A673 (cell line): ENCODE measurements at regions not wholly inside any gene's neighbourhood (a gene's known extent, or its start where the extent isn't known, plus 50 kb on each side); places are given as distances from the start of the nearest gene placed in this dataset.

Source experiments
- BruUV-seq: library from RNA; stranded (reverse); fragments of 400-500 nt; replicated peaks from 2 replicates; lab custom pipeline; 2021; lab: Mats Ljungman, UMichigan
- CTCF ChIA-PET: fragments of 300-600 bp; sonication (Branson Sonifier 250); formaldehyde crosslinking; loops from one replicate; lab custom pipeline; 2022; ENCODE audit warnings: antibody characterized with exemption; lab: Charles Lee
- POLR2A ChIA-PET: fragments of 300-600 bp; sonication (Branson Sonifier 250); formaldehyde crosslinking; loops from one replicate; lab custom pipeline; 2022; ENCODE audit warnings: antibody characterized with exemption; ENCODE audit not compliant: low non-redundant PET; lab: Charles Lee
- DNase-seq: peaks from one replicate; pipeline ENCODE4 v3.0.0-alpha.2; 2015; ENCODE audit warnings: low spot score
- H3K27ac ChIP-seq: fragments of 200-600 bp; sonication (generic); 2 replicates; pipeline ENCODE4 v1.5.1; 2016; ENCODE audit warnings: mixed run types, low read depth, mild to moderate bottlenecking, mixed read lengths, antibody characterized with exemption, low read length; ENCODE audit not compliant: poor library complexity, severe bottlenecking
- H3K27me3 ChIP-seq: fragments of 200-600 bp; sonication (generic); replicated peaks from 2 replicates; pipeline ENCODE4 v1.6.1; 2017; ENCODE audit warnings: mixed run types, low read depth, mild to moderate bottlenecking, mixed read lengths, antibody characterized with exemption, low read length; ENCODE audit not compliant: insufficient read depth, poor library complexity
- H3K36me3 ChIP-seq: fragments of 200-600 bp; sonication (generic); 2 replicates; pipeline ENCODE4 v1.6.1; 2016; ENCODE audit warnings: mixed run types, mild to moderate bottlenecking, mixed read lengths, antibody characterized with exemption, low read length; ENCODE audit not compliant: insufficient read depth, poor library complexity, severe bottlenecking
- H3K4me1 ChIP-seq: fragments of 200-600 bp; sonication (generic); 2 replicates; pipeline ENCODE4 v1.6.1; 2017; ENCODE audit warnings: mixed run types, mild to moderate bottlenecking, mixed read lengths, antibody characterized with exemption, low read length; ENCODE audit not compliant: insufficient read depth, poor library complexity, severe bottlenecking
- H3K4me3 ChIP-seq: fragments of 200-600 bp; sonication (generic); 2 replicates; pipeline ENCODE4 v1.5.1; 2016; ENCODE audit warnings: low read depth, mixed run types, mild to moderate bottlenecking, mixed read lengths, low read length; ENCODE audit not compliant: poor library complexity, severe bottlenecking
- H3K9me3 ChIP-seq: fragments of 200-600 bp; sonication (generic); 2 replicates; pipeline ENCODE4 v1.6.1; 2016; ENCODE audit warnings: mixed run types, low read depth, mild to moderate bottlenecking, mixed read lengths, antibody characterized with exemption, low read length; ENCODE audit not compliant: poor library complexity, severe bottlenecking
- EZH2 ChIP-seq: fragments of 200-600 bp; sonication (generic); IDR thresholded peaks from 2 replicates; pipeline ENCODE4 v1.6.1; 2017; ENCODE audit warnings: borderline replicate concordance, low read depth, mild to moderate bottlenecking, mixed read lengths, antibody characterized with exemption, low read length; ENCODE audit not compliant: poor library complexity, severe bottlenecking
- intact Hi-C: fragments of 100-400 bp; cut with micrococcal nuclease; formaldehyde crosslinking; loops from one replicate; pipeline ENCODE4 v1.10.0; 2022; ENCODE audit not compliant: unreplicated experiment
- TF ChIP-seq, protein P1 (sequence below): fragments of 300-800, 200-600 bp; sonication (generic); conservative IDR thresholded peaks from 2 replicates; pipeline ENCODE4 v1.5.1; 2017; ENCODE audit warnings: low read depth, mild to moderate bottlenecking, antibody characterized with exemption, low read length, moderate library complexity, mixed read lengths

DNA sequence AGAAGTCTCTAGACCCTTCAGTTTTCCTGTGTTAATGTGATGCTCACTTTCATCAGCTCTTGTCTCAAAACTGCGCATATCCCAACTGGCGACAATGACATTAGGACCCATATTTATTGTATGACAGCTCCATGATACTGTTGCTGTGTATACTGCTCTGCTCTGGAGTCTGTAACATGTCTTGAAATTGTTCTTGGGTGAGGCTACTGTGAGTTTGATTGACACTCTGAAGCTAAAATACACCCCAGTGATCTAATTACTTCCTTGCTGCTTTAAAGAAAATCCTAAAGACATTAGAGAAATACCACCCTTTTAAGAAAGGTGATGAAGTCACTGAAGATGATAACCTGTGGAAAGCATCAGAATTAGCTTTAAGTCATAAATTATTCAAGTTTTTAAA, 1046.2 kb downstream of the KCNT2 start:
- Histone ChIP-seq H3K36me3 (no peaks in the 10 kb centered on the region), H3K4me3 (no peak overlapping the region), H3K9me3 (no peaks in the 10 kb centered on the region), H3K27ac (no peak overlapping the region), H3K4me1 (no peaks in the 10 kb centered on the region), H3K27me3 (no peaks in the 10 kb centered on the region)
- ChIA-PET CTCF (no interaction called here), POLR2A (no interaction called here)
- no peak for DNase-seq
- no TSS peak for BruUV-seq
- no peak for TF ChIP-seq EZH2
- TF ChIP-seq, protein P1, sequence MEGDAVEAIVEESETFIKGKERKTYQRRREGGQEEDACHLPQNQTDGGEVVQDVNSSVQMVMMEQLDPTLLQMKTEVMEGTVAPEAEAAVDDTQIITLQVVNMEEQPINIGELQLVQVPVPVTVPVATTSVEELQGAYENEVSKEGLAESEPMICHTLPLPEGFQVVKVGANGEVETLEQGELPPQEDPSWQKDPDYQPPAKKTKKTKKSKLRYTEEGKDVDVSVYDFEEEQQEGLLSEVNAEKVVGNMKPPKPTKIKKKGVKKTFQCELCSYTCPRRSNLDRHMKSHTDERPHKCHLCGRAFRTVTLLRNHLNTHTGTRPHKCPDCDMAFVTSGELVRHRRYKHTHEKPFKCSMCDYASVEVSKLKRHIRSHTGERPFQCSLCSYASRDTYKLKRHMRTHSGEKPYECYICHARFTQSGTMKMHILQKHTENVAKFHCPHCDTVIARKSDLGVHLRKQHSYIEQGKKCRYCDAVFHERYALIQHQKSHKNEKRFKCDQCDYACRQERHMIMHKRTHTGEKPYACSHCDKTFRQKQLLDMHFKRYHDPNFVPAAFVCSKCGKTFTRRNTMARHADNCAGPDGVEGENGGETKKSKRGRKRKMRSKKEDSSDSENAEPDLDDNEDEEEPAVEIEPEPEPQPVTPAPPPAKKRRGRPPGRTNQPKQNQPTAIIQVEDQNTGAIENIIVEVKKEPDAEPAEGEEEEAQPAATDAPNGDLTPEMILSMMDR: no peak
- intact Hi-C loops: no loop called here

- Histone ChIP-seq H3K9me3 (no peaks in the 10 kb centered on the region), H3K36me3 (no peaks in the 10 kb centered on the region), H3K4me1 (no peaks in the 10 kb centered on the region), H3K27me3 (peaks cover 12% of the 10 kb centered on the region), H3K4me3 (no peak overlapping the region), H3K27ac (no peak overlapping the region)
- ChIA-PET CTCF (no interaction called here), POLR2A (no interaction called here)
- no peak for DNase-seq
- BruUV-seq: no TSS peak
- no peak for TF ChIP-seq EZH2
- TF ChIP-seq, protein P1: no peak
- intact Hi-C loops: no loop called here
Observed at GRCh38 chr1:195550071-195550862, 1058.0 kb downstream of the KCNT2 start.

- no peaks in the 10 kb centered on the region for H3K36me3 ChIP-seq
- DNase-seq: no peak
- no peak overlapping the region for H3K27ac ChIP-seq
- no peak overlapping the region for H3K4me3 ChIP-seq
- TF ChIP-seq, protein P1: no peak
- no peak for TF ChIP-seq EZH2
- no TSS peak for BruUV-seq
- H3K27me3 ChIP-seq: no peaks in the 10 kb centered on the region
- H3K4me1 ChIP-seq: no peaks in the 10 kb centered on the region
- POLR2A ChIA-PET: no interaction called here
- H3K9me3 ChIP-seq: no peaks in the 10 kb centered on the region
- CTCF ChIA-PET: no interaction called here
- intact Hi-C loops: no loop called here
Observed at GRCh38 chr1:195530961-195531360, 1077.3 kb downstream of the KCNT2 start.
